Frontal cortex (tissue), 3 donors: ENCODE measurements at regions not wholly inside any gene's neighbourhood (a gene's known extent, or its start where the extent isn't known, plus 50 kb on each side); places are given as distances from the start of the nearest gene placed in this dataset.

ENCODE experiments used
- DNase-seq, 2 donors: peaks; one replicate each; pipeline ENCODE4 v3.0.0; 2012; ENCODE audit warnings: low spot score in 2 of 2
- FAIRE-seq: peaks from 2 replicates; lab custom pipeline; 2012; peaks lifted over from hg19 to GRCh38; lab: Jason Lieb, UNC
- donor health status: control.
- donor health status: control.
- donor health status: control.

- no peak for DNase-seq
- FAIRE-seq: no peak
Observed at GRCh38 chr10:52666931-52667330, 105.7 kb downstream of the MBL2 start.

DNA sequence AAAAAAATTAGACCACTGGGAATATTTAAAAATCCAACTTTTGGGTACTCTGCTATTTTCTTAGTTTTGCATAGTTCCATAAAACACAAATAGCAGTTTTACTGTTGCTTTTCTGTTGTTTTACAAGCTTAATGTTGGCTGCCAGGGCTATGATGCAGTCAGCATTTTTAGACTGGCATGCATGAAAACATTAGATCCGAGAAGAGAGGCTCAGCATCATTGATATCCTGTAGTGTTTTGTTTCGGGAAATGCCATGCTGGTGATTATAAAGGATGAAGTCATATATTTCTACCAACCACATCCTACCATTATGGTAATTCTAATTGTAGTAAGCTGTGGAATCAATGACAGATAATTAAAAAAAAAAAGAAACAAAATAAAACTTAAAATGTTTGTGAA is 104.6 kb downstream of the MBL2 start:
- FAIRE-seq: no peak
- DNase-seq: no peak

DNA sequence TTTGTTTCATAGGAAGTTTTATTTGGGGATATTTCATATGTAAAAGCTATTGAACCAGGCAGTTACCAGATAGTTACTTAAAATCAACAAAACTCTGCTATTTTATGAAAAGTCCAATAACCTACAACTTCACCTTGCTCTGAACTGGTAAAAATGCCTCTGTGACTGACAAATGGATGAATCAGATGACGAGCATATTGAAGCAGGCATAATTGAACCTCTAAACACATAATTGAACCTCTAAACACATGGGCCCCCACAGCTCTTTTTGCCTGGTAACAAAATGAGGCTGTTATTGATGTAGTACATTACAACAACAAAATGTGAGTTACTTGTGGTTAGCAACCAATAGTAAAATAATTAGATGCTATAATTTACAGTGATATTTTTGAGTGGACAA is 99.7 kb downstream of the MBL2 start:
- no peak for DNase-seq
- no peak for FAIRE-seq

- DNase-seq (no peak), FAIRE-seq (no peak)
Observed at GRCh38 chr10:52673468-52673867, 99.1 kb downstream of the MBL2 start.

DNA sequence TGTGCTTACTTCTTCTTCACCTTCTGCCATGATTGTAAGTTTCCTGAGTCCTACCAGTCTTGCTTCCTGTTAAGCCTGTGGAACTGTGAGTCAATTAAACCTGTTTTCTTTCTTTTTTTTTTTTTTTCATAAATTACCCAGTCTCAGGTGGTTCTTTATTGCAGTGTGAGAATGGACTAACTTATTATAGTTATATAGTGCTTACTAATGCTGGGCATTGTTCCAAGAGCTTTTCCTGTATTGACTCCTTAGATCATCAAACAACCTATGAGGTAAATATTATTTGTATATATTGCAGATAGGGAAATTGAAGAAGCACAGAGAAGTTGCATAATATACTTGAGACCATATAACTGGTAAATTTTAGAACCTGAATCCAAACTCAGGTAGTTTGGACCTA is 98.1 kb downstream of the MBL2 start:
- FAIRE-seq (no peak), DNase-seq (no peak)

GRCh38 chr10:52677086-52677485 is 95.5 kb downstream of the MBL2 start:
- no peak for DNase-seq
- FAIRE-seq: no peak

- FAIRE-seq: no peak
Observed at GRCh38 chr10:52678611-52679010, 94.0 kb downstream of the MBL2 start.

DNA sequence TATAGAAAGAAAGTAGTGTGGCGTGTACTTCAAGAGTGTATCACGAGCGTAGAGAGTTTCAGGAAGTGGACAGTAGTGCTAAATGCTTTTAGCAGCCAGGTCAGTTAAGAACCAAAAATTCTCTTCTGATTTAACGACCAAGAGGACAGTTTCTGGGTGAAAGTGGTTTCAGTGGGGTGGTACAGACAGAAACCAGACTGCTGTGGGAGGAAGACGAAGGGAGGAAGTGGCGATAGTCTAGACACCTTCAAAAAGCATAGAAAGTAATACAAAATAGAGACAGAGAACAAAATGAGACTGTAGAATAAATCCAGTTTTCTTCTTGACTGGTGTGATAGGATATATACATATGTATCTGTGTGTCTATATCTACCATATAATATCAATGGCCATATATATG is 93.5 kb downstream of the MBL2 start:
- FAIRE-seq: no peak
- DNase-seq: no peak

More at GRCh38 chr10:52678611-52679010, 94.0 kb downstream of the MBL2 start:
- no peak for DNase-seq

DNA sequence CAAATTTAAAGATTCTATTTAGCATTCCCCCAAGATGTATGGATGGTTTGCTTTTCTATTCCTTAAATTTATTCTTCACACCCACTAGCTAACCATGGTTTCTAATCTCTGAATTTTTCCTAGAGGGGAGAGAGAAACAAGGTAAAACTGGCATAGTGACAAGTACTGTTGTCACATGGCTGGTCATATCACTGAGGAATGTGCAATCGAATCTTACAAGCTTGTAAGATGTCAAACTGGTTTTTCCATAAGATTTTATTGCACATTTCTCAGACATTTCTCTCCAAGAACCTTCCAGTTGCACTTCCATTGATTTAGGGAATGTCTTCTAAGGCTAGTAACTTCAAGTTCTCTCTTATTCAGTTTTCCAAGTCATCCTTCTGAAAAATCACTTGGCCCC is 89.8 kb downstream of the MBL2 start:
- FAIRE-seq: no peak
- DNase-seq: no peak

DNA sequence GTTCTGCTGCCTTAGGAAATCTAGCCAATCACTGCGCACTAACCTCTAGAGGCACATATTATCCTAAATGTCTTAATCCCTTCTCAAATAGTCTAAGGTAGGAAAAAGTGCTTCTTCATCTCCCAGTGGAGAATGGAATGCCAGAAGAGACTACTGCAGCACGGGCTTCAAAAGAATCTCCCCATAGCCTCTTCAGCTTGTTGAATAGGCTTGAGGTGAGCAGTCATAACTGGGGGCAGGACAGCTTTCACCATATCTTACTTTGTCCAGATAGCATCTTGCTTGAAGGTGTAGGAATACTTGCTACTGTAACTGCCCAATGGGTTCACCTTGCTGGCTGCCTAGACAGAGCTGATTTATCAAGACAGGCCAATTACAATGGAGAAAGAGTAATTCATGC is 88.8 kb downstream of the MBL2 start:
- DNase-seq: no peak
- no peak for FAIRE-seq

DNA sequence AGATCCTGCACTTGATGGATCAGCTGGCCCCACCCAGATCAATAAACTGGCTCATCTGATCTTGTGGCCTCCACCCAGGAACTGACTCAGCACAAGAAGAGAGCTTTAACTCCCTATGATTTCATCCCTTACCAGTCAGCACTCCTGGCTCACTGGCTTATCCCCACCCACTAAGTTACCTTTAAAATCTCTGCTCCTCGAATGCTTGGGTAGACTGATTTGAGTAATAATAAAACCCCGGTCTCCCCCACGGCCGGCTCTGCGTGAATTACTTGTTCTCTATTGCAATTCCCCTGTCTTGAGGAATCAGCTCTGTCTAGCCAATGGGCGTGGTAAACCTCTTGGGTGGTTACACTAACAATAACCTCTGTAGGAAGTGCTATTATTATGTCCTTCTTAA is 83.7 kb downstream of the MBL2 start:
- DNase-seq: no peak
- no peak for FAIRE-seq

GRCh38 chr10:52696232-52696631 is 76.4 kb downstream of the MBL2 start:
- FAIRE-seq (peak; percentile 81), DNase-seq (no peak)

- FAIRE-seq: no peak
- DNase-seq: no peak
Observed at GRCh38 chr10:52701647-52702046, 70.9 kb downstream of the MBL2 start.

- FAIRE-seq (no peak), DNase-seq (no peak)
Observed at GRCh38 chr10:52703451-52703850, 69.1 kb downstream of the MBL2 start.

GRCh38 chr10:52703898-52704297 is 68.7 kb downstream of the MBL2 start:
- FAIRE-seq: no peak
- no peak for DNase-seq

DNA sequence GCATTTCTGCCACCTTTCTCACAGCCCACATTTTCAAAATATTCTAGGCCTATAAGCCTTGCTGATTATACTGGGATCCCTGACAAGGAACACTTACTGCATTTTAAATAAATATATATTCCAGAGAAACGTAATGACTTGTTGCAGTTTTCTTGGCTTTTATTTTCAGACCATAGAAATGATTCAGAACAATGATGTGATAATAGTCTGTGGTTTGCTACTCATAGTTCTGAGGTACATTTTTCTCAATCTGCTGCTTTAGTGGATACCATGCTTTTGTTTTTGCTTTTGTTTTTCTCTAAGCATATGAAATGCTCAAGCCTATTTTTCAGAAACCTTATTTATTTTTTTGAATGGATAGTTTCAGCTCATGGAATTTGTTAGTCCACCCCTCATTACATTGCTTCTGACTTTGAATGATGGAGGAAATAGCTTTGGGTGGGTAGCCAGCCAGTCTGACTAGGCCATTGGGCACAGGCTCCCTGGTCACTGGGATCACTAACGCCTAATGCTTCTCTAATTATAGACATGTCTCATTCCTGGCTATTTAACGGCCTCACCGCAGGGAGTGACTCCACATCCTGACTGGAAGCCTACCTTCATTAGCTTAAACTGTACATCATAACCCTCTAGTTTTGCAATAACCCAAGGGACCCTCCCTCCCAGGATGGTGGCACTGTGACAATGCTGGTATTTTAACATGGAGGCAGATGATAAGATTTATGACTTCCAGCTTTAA is 66.1 kb downstream of the MBL2 start:
- FAIRE-seq (no peak), DNase-seq (no peak)
